SK-N-SH treated with all-trans-retinoic acid at 6 μM for 48 hours (cell line): ENCODE measurements at regions not wholly inside any gene's neighbourhood (a gene's known extent, or its start where the extent isn't known, plus 50 kb on each side); places are given as distances from the start of the nearest gene placed in this dataset.

Source experiments
- ATAC-seq: fragments of 200-7000 bp; cut with Tn5 transposase; 3 replicates; pipeline ENCODE4 v1.9.1; 2020; ENCODE audit warnings: mild to moderate bottlenecking, moderate library complexity
- ARNTL ChIP-seq: fragments of 450-650 bp; formaldehyde crosslinking; IDR thresholded peaks from 2 replicates; pipeline ENCODE4 v1.5.0; 2020; ENCODE audit warnings: low read depth, mild to moderate bottlenecking, moderate library complexity, borderline replicate concordance
- BACH2 ChIP-seq: fragments of 250-450 bp; sonication (Bioruptor Pico); IDR thresholded peaks from 2 replicates; pipeline ENCODE4 v1.9.0; 2021; ENCODE audit warnings: mild to moderate bottlenecking, borderline replicate concordance
- CSDC2 ChIP-seq: fragments of 250-450 bp; sonication (Bioruptor Pico); IDR thresholded peaks from 2 replicates; pipeline ENCODE4 v1.5.0; 2020; ENCODE audit warnings: mild to moderate bottlenecking, moderate library complexity
- ESRRG ChIP-seq: fragments of 250-450 bp; sonication (Bioruptor Pico); IDR thresholded peaks from 2 replicates; pipeline ENCODE4 v1.6.1; 2021; ENCODE audit warnings: mild to moderate bottlenecking
- GLIS3 ChIP-seq: fragments of 250-450 bp; sonication (Bioruptor Pico); IDR thresholded peaks from 2 replicates; pipeline ENCODE4 v1.5.0; 2020; ENCODE audit warnings: mild to moderate bottlenecking, moderate library complexity
- ISL1 ChIP-seq: fragments of 250-450 bp; sonication (Bioruptor Pico); IDR thresholded peaks from 2 replicates; pipeline ENCODE4 v2.1.2; 2022; ENCODE audit warnings: mild to moderate bottlenecking, moderate library complexity
- OSR1 ChIP-seq: fragments of 250-450 bp; sonication (Bioruptor Pico); IDR thresholded peaks from 2 replicates; pipeline ENCODE4 v1.8.0; 2022; ENCODE audit warnings: moderate library complexity, mild to moderate bottlenecking, inconsistent platforms
- PPARA ChIP-seq: fragments of 250-450 bp; sonication (Bioruptor Pico); IDR thresholded peaks from 2 replicates; pipeline ENCODE4 v1.5.0; 2020; ENCODE audit warnings: mild to moderate bottlenecking, borderline replicate concordance
- SNAI2 ChIP-seq: fragments of 250-450 bp; sonication (Bioruptor Pico); IDR thresholded peaks from 2 replicates; pipeline ENCODE4 v1.5.0; 2020; ENCODE audit warnings: mild to moderate bottlenecking, moderate library complexity
- TCF4 ChIP-seq: fragments of 250-450 bp; sonication (Bioruptor Pico); IDR thresholded peaks from 2 replicates; pipeline ENCODE4 v1.8.0; 2021; ENCODE audit warnings: mild to moderate bottlenecking, moderate library complexity, borderline replicate concordance
- TOX ChIP-seq: fragments of 250-450 bp; sonication (Bioruptor Pico); IDR thresholded peaks from 2 replicates; pipeline ENCODE4 v1.8.0; 2021; ENCODE audit warnings: mild to moderate bottlenecking, moderate library complexity, borderline replicate concordance
- ZC3H10 ChIP-seq: fragments of 250-450 bp; sonication (Bioruptor Pico); IDR thresholded peaks from 2 replicates; pipeline ENCODE4 v1.5.1; 2021; ENCODE audit warnings: mild to moderate bottlenecking, moderate library complexity
- ZFP3 ChIP-seq: fragments of 250-450 bp; sonication (Bioruptor Pico); IDR thresholded peaks from 2 replicates; pipeline ENCODE4 v1.5.0; 2020; ENCODE audit warnings: mild to moderate bottlenecking, moderate library complexity
- ZFP30 ChIP-seq: fragments of 450-650 bp; formaldehyde crosslinking; IDR thresholded peaks from 2 replicates; pipeline ENCODE4 v1.5.0; 2022; ENCODE audit warnings: mild to moderate bottlenecking, moderate library complexity
- ZNF565 ChIP-seq: fragments of 450-650 bp; formaldehyde crosslinking; conservative IDR thresholded peaks from 2 replicates; pipeline ENCODE4 v1.5.0; 2020; ENCODE audit warnings: low read depth, mild to moderate bottlenecking, moderate library complexity
- ZNF70 ChIP-seq: fragments of 450-650 bp; formaldehyde crosslinking; IDR thresholded peaks from 2 replicates; pipeline ENCODE4 v1.5.0; 2020; ENCODE audit warnings: mild to moderate bottlenecking, moderate library complexity
- ZNF8 ChIP-seq: fragments of 450-650 bp; formaldehyde crosslinking; IDR thresholded peaks from 2 replicates; pipeline ENCODE4 v1.5.0; 2020; ENCODE audit warnings: mild to moderate bottlenecking, moderate library complexity
- TF ChIP-seq, protein P1 (sequence below): fragments of 250-450 bp; sonication (Bioruptor Pico); IDR thresholded peaks from 2 replicates; pipeline ENCODE4 v1.8.0; 2020; ENCODE audit warnings: mild to moderate bottlenecking, moderate library complexity, borderline replicate concordance
- TF ChIP-seq, protein P2 (sequence below): fragments of 250-450 bp; sonication (Bioruptor Pico); IDR thresholded peaks from 2 replicates; pipeline ENCODE4 v1.5.0; 2020; ENCODE audit warnings: mild to moderate bottlenecking, moderate library complexity
- TF ChIP-seq, protein P3 (sequence below): fragments of 250-450 bp; sonication (Bioruptor Pico); IDR thresholded peaks from 2 replicates; pipeline ENCODE4 v1.5.1; 2020; ENCODE audit warnings: low read depth, mild to moderate bottlenecking, moderate library complexity
- TF ChIP-seq, protein P4 (sequence below): fragments of 250-450 bp; sonication (Bioruptor Pico); IDR thresholded peaks from 2 replicates; pipeline ENCODE4 v1.8.0; 2021; ENCODE audit warnings: low read depth, mild to moderate bottlenecking, moderate library complexity, borderline replicate concordance
- TF ChIP-seq, protein P5 (sequence below): fragments of 250-450 bp; sonication (Bioruptor Pico); IDR thresholded peaks from 2 replicates; pipeline ENCODE4 v1.5.1; 2021; ENCODE audit warnings: mild to moderate bottlenecking, moderate library complexity

DNA sequence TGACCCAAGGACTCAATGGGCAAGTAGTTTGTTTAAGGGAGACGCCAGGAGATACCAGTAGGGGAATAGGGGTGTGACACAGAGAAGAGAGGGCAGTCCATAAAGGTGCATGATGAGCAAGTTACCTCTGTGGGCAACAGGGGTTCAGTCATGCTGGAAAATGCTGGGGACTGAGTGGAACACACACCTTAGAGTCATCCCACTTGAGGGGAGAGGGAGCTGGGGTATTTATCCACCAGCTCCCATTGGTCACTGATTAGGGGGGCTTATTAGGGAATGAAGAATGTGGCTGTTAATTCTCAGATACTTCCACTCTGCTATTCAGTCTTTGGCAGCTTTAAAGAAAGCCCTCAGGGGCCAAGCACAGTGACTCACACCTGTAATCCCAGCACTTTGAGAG, 67.5 kb upstream of the MRI1 start:
- no peak for TF ChIP-seq ISL1 (CRISPR knock-in tag)
- TF ChIP-seq ESRRG: no peak
- TF ChIP-seq, protein P1, sequence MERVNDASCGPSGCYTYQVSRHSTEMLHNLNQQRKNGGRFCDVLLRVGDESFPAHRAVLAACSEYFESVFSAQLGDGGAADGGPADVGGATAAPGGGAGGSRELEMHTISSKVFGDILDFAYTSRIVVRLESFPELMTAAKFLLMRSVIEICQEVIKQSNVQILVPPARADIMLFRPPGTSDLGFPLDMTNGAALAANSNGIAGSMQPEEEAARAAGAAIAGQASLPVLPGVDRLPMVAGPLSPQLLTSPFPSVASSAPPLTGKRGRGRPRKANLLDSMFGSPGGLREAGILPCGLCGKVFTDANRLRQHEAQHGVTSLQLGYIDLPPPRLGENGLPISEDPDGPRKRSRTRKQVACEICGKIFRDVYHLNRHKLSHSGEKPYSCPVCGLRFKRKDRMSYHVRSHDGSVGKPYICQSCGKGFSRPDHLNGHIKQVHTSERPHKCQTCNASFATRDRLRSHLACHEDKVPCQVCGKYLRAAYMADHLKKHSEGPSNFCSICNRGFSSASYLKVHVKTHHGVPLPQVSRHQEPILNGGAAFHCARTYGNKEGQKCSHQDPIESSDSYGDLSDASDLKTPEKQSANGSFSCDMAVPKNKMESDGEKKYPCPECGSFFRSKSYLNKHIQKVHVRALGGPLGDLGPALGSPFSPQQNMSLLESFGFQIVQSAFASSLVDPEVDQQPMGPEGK (CRISPR knock-in tag): no peak
- TF ChIP-seq ZFP3 (CRISPR knock-in tag): no peak
- TF ChIP-seq, protein P2, sequence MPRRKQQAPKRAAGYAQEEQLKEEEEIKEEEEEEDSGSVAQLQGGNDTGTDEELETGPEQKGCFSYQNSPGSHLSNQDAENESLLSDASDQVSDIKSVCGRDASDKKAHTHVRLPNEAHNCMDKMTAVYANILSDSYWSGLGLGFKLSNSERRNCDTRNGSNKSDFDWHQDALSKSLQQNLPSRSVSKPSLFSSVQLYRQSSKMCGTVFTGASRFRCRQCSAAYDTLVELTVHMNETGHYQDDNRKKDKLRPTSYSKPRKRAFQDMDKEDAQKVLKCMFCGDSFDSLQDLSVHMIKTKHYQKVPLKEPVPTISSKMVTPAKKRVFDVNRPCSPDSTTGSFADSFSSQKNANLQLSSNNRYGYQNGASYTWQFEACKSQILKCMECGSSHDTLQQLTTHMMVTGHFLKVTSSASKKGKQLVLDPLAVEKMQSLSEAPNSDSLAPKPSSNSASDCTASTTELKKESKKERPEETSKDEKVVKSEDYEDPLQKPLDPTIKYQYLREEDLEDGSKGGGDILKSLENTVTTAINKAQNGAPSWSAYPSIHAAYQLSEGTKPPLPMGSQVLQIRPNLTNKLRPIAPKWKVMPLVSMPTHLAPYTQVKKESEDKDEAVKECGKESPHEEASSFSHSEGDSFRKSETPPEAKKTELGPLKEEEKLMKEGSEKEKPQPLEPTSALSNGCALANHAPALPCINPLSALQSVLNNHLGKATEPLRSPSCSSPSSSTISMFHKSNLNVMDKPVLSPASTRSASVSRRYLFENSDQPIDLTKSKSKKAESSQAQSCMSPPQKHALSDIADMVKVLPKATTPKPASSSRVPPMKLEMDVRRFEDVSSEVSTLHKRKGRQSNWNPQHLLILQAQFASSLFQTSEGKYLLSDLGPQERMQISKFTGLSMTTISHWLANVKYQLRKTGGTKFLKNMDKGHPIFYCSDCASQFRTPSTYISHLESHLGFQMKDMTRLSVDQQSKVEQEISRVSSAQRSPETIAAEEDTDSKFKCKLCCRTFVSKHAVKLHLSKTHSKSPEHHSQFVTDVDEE: no peak
- TF ChIP-seq GLIS3 (CRISPR knock-in tag): no peak
- TF ChIP-seq BACH2: no peak
- TF ChIP-seq, protein P3, sequence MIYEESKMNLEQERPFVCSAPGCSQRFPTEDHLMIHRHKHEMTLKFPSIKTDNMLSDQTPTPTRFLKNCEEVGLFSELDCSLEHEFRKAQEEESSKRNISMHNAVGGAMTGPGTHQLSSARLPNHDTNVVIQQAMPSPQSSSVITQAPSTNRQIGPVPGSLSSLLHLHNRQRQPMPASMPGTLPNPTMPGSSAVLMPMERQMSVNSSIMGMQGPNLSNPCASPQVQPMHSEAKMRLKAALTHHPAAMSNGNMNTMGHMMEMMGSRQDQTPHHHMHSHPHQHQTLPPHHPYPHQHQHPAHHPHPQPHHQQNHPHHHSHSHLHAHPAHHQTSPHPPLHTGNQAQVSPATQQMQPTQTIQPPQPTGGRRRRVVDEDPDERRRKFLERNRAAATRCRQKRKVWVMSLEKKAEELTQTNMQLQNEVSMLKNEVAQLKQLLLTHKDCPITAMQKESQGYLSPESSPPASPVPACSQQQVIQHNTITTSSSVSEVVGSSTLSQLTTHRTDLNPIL: no peak
- no peak for TF ChIP-seq PPARA (CRISPR knock-in tag)
- TF ChIP-seq ZNF8: no peak
- TF ChIP-seq, protein P4, sequence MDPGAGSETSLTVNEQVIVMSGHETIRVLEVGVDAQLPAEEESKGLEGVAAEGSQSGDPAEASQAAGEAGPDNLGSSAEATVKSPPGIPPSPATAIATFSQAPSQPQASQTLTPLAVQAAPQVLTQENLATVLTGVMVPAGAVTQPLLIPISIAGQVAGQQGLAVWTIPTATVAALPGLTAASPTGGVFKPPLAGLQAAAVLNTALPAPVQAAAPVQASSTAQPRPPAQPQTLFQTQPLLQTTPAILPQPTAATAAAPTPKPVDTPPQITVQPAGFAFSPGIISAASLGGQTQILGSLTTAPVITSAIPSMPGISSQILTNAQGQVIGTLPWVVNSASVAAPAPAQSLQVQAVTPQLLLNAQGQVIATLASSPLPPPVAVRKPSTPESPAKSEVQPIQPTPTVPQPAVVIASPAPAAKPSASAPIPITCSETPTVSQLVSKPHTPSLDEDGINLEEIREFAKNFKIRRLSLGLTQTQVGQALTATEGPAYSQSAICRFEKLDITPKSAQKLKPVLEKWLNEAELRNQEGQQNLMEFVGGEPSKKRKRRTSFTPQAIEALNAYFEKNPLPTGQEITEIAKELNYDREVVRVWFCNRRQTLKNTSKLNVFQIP (CRISPR knock-in tag): no peak
- no peak for TF ChIP-seq ZNF70 (CRISPR knock-in tag)
- no peak for TF ChIP-seq ZC3H10 (CRISPR knock-in tag)
- TF ChIP-seq TCF4 (CRISPR knock-in tag): no peak
- TF ChIP-seq ARNTL (CRISPR knock-in tag): no peak
- TF ChIP-seq, protein P5, sequence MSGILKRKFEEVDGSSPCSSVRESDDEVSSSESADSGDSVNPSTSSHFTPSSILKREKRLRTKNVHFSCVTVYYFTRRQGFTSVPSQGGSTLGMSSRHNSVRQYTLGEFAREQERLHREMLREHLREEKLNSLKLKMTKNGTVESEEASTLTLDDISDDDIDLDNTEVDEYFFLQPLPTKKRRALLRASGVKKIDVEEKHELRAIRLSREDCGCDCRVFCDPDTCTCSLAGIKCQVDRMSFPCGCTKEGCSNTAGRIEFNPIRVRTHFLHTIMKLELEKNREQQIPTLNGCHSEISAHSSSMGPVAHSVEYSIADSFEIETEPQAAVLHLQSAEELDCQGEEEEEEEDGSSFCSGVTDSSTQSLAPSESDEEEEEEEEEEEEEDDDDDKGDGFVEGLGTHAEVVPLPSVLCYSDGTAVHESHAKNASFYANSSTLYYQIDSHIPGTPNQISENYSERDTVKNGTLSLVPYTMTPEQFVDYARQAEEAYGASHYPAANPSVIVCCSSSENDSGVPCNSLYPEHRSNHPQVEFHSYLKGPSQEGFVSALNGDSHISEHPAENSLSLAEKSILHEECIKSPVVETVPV: no peak
- TF ChIP-seq SNAI2: no peak
- TF ChIP-seq OSR1 (CRISPR knock-in tag): no peak
- no peak for TF ChIP-seq ZNF565 (CRISPR knock-in tag)
- TF ChIP-seq, all 23 proteins: peak for 0
- no peak for ATAC-seq

DNA sequence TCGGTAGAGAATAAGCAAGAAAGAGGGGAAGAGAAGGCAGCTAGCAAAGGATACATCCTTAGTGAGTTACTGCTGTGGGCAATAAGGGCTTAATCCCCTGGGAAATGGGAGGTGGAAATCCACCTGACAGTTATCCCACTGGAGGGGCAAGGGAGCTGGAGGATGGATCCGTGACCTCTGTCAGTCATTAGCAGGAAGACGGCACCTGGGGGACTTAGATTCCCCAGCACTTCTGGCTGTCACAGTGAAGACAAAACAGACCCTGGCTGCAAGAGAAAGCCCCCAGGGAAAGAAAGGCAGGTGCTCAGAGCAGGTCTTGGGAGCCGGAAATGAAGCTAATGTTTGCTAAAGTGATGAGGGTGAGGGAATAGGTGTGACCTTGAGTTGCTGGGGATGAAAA, 70.4 kb upstream of the MRI1 start:
- no peak for ATAC-seq
- TF ChIP-seq SNAI2 (no peak), CSDC2 (no peak), ARNTL (CRISPR knock-in tag) (no peak), ISL1 (CRISPR knock-in tag) (no peak), ZNF8 (no peak), PPARA (CRISPR knock-in tag) (no peak), ZFP3 (CRISPR knock-in tag) (no peak), OSR1 (CRISPR knock-in tag) (no peak), GLIS3 (CRISPR knock-in tag) (no peak), ESRRG (no peak), TOX (no peak), ZFP30 (no peak), BACH2 (no peak)
- TF ChIP-seq, protein P2: no peak
- TF ChIP-seq, protein P5: no peak
- TF ChIP-seq, protein P4 (CRISPR knock-in tag): no peak
- TF ChIP-seq, protein P3: no peak
